ENCODE measurements at regions not wholly inside any gene's neighbourhood (a gene's known extent, or its start where the extent isn't known, plus 50 kb on each side); places are given as distances from the start of the nearest gene placed in this dataset.

DNA sequence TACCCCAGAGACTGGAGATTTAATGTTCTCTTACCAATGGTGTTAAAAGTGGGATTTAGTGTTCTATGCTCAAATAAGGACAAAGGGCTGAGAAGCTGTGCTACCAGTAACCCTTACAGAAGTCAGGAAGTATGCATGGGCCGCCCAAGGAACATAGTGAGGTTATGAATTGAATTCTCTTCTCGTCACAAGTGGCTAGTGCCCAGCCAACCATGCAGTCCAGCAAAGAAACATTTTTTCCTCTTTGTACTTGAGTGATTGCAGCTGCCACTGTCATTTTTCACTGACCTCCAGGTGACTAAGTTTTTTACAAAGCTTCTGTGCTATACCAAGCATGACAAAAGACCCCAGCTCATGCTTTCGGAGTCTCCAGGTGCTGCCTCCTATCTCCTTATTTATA, 110.6 kb upstream of the DCBLD2 start:
- no peak overlapping the region for H3K27ac ChIP-seq
- ChIA-PET POLR2A (ENCODE audit: low non-redundant PET) (no interaction called here), CTCF (interaction anchor here (0.6 kb wide), 1 partner anchor 746 kb away, joined by 4 read pairs; no protein-coding TSS in a partner anchor)
- DNase-seq (ENCODE audit: low spot score): no peak
- TF ChIP-seq, protein P1, sequence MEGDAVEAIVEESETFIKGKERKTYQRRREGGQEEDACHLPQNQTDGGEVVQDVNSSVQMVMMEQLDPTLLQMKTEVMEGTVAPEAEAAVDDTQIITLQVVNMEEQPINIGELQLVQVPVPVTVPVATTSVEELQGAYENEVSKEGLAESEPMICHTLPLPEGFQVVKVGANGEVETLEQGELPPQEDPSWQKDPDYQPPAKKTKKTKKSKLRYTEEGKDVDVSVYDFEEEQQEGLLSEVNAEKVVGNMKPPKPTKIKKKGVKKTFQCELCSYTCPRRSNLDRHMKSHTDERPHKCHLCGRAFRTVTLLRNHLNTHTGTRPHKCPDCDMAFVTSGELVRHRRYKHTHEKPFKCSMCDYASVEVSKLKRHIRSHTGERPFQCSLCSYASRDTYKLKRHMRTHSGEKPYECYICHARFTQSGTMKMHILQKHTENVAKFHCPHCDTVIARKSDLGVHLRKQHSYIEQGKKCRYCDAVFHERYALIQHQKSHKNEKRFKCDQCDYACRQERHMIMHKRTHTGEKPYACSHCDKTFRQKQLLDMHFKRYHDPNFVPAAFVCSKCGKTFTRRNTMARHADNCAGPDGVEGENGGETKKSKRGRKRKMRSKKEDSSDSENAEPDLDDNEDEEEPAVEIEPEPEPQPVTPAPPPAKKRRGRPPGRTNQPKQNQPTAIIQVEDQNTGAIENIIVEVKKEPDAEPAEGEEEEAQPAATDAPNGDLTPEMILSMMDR (conservative IDR thresholded peaks at IDR 0.05; ENCODE audit: low read depth): no peak

DNA sequence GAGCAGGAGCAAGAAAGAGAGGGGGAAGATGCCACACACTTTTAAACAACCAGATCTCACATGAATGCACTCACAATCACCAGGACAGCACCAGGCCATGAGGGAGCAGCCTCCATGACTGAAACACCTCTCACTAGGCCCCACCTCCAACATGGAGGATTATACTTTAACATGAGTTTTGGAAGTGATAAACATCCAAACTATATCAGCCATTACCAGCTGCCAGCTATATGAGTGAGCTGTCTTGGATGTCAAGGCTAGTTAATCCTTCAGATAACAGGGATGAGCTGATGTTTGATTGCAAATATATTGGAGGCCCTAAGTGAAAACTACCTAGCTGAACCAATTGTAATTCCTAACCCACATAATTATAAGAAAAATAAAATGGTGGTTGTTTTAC, 108.4 kb upstream of the DCBLD2 start:
- H3K27ac ChIP-seq: no peak overlapping the region
- DNase-seq (ENCODE audit: low spot score): no peak
- CTCF ChIA-PET: interaction anchor here (0.7 kb wide), 1 partner anchor 419 kb away, joined by 4 read pairs; no protein-coding TSS in a partner anchor
- TF ChIP-seq, protein P1 (conservative IDR thresholded peaks at IDR 0.05; ENCODE audit: low read depth): no peak
- POLR2A ChIA-PET (ENCODE audit: low non-redundant PET): no interaction called here

DNA sequence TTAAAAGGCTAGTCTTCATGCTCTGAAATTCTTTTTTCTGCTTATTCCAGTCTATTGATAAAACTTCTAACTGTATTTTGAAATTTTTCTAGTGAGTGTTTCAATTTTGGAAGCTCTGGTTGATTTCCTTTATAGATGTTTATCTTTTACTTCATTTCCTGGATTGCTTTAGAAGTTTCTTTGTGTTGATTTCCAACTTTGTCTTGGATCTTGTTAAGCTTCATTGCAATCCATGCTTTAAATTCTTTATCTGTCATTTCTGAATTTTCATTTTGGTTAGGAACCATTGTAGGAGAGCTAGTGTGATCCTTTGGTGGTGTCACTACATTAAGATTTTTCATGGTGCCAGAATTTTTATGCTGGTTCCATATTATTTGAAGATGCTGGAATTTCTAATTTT, 105.2 kb upstream of the DCBLD2 start:
- H3K27ac ChIP-seq: no peak overlapping the region
- CTCF ChIA-PET: interaction anchor here (1.0 to 1.1 kb wide), 3 partner anchors 12 to 189 kb away, joined by 3 to 6 read pairs (median 4); no protein-coding TSS in a partner anchor

DNA sequence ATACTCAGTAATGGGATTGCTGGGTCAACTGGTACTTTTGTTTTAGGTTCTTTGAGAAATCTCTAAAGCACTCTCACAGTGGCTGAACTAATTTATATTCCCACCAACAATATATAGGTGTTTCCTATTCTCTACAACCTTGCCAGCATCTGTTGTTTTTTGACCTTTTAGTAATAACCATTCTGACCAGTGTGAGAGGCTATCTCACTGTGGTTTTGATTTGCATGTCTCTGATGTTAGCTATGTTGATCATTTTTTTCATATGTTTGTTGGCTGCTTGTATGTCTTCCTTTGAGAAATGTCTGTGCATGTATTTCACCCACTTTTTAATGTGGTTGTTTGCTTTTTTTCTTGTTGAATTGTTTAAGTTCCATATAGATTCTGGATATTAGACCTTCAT, 98.2 kb upstream of the DCBLD2 start:
- CTCF ChIA-PET: no interaction called here
- no peak for DNase-seq (ENCODE audit: low spot score)
- TF ChIP-seq, protein P1 (conservative IDR thresholded peaks at IDR 0.05; ENCODE audit: low read depth): no peak
- H3K27ac ChIP-seq: no peak overlapping the region
- POLR2A ChIA-PET (ENCODE audit: low non-redundant PET): no interaction called here

More for the DNA sequence above, 105.2 kb upstream of the DCBLD2 start:
- DNase-seq (ENCODE audit: low spot score): no peak
- TF ChIP-seq, protein P1 (conservative IDR thresholded peaks at IDR 0.05; ENCODE audit: low read depth): no peak
- POLR2A ChIA-PET (ENCODE audit: low non-redundant PET): no interaction called here

DNA sequence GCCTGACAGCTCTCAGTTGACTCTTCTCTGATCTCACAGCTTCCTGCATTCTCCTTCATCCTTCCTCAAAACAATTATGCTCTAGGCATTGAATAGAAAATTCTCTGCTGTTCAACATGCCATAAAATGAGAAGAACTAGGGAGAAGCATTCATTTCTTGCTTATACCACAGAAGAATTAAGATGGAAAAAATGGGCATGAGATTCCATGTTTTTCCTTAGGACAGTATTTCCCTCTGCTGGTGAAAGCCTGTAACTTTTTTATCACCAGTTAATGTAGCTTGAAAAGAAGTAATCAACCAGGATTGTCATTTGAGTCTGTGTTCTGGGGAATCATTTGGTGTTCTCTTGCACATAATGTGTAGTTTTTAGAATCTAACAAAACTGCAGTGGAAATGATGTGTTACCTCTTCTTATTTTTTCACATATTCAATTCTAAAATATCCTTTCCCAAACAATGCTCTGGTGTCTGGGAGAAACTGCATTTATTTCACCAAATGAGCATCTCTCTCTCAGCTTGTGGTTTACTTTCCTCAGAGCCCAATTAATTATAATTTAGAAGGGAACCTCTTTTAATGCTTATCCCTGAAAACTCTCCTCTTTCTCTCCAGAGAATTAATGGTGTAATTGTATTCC, 92.8 kb upstream of the DCBLD2 start:
- peak; percentile 43 for DNase-seq (ENCODE audit: low spot score)
- ChIA-PET POLR2A (ENCODE audit: low non-redundant PET) (no interaction called here), CTCF (interaction anchor here (0.6 to 2.9 kb wide), 11 partner anchors 13 to 659 kb away, joined by 3 to 31 read pairs (median 4); no protein-coding TSS in a partner anchor)

DNA sequence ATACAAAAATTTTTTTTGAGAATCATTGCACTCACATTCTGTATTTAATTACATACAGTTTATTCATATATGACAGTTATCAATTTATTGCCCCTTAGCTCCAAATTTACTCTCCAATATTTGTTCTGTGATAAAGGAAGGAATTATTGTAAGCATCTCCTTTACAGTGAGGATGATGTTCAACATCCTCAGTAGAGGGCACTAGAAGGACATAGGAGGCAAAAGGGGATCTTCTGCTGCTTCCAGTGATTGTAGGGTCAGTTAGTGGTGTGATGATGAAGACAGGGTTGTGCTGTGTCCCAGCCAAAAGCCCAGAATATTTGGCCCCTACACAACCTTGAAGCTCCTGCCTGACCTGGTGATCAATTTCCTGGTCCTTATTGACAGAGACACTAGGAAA, 89.9 kb upstream of the DCBLD2 start:
- DNase-seq (ENCODE audit: low spot score): no peak
- ChIA-PET CTCF (interaction anchor here (0.6 to 1.4 kb wide), 2 partner anchors 389 to 1799 kb away, joined by 3 to 4 read pairs; no protein-coding TSS in a partner anchor), POLR2A (ENCODE audit: low non-redundant PET) (no interaction called here)
- TF ChIP-seq, protein P1 (conservative IDR thresholded peaks at IDR 0.05; ENCODE audit: low read depth): no peak
- H3K27ac ChIP-seq: no peak overlapping the region

More for the DNA sequence above, 92.8 kb upstream of the DCBLD2 start:
- TF ChIP-seq, protein P1 (conservative IDR thresholded peaks at IDR 0.05; ENCODE audit: low read depth): peak; percentile 74
- H3K27ac ChIP-seq: no peak overlapping the region

Measured in RWPE1 (cell line).